A204.1 (cell line): ENCODE measurements at regions not wholly inside any gene's neighbourhood (a gene's known extent, or its start where the extent isn't known, plus 50 kb on each side); places are given as distances from the start of the nearest gene placed in this dataset.
"Not testable (repeated sequence)": the region's sequence is repeated elsewhere in the genome, so short reads cannot be mapped to it uniquely, and the experiment has no call there.

Source experiments
- FAIRE-seq: peaks from 2 replicates; lab custom pipeline; 2012; peaks lifted over from hg19 to GRCh38; lab: Jason Lieb, UNC

- FAIRE-seq = no peak
These were observed 900.7 kb downstream of the UQCRFS1 start for GRCh38 chr19:28312269-28312668.

- FAIRE-seq = not testable (repeated sequence)
These were observed 902.1 kb downstream of the UQCRFS1 start for GRCh38 chr19:28310829-28311228.

- FAIRE-seq = no peak
These were observed 903.9 kb downstream of the UQCRFS1 start for GRCh38 chr19:28309070-28309469.

- FAIRE-seq = no peak
These were observed 905.0 kb downstream of the UQCRFS1 start for GRCh38 chr19:28307963-28308362.

GRCh38 chr19:28307487-28307886 is 905.5 kb downstream of the UQCRFS1 start:
- no peak for FAIRE-seq

- FAIRE-seq = no peak
These were observed 907.4 kb downstream of the UQCRFS1 start for GRCh38 chr19:28305513-28305912.

- FAIRE-seq = no peak
These were observed 909.4 kb downstream of the UQCRFS1 start for GRCh38 chr19:28303502-28303901.

- no peak for FAIRE-seq
These were observed 911.0 kb downstream of the UQCRFS1 start for GRCh38 chr19:28301961-28302360.

GRCh38 chr19:28301463-28301862 is 911.5 kb downstream of the UQCRFS1 start:
- FAIRE-seq = no peak

- FAIRE-seq = no peak
These were observed 913.3 kb downstream of the UQCRFS1 start for GRCh38 chr19:28299649-28300048.

- no peak for FAIRE-seq
These were observed 915.3 kb downstream of the UQCRFS1 start for GRCh38 chr19:28297586-28298157.

- FAIRE-seq = no peak
These were observed 915.9 kb downstream of the UQCRFS1 start for GRCh38 chr19:28297036-28297435.

GRCh38 chr19:28296506-28296905 is 916.4 kb downstream of the UQCRFS1 start:
- FAIRE-seq = no peak

GRCh38 chr19:28294975-28295374 is 918.0 kb downstream of the UQCRFS1 start:
- FAIRE-seq = not testable (repeated sequence)

- no peak for FAIRE-seq
These were observed 918.6 kb downstream of the UQCRFS1 start for GRCh38 chr19:28294395-28294794.

GRCh38 chr19:28293685-28294084 is 919.3 kb downstream of the UQCRFS1 start:
- no peak for FAIRE-seq

- FAIRE-seq = no peak
These were observed 920.0 kb downstream of the UQCRFS1 start for GRCh38 chr19:28292822-28293500.

GRCh38 chr19:28291874-28292273 is 921.1 kb downstream of the UQCRFS1 start:
- FAIRE-seq = no peak

- no peak for FAIRE-seq
These were observed 921.8 kb downstream of the UQCRFS1 start for GRCh38 chr19:28290963-28291657.

- no peak for FAIRE-seq
These were observed 923.5 kb downstream of the UQCRFS1 start for GRCh38 chr19:28289295-28290063.

GRCh38 chr19:28288572-28289264 is 924.2 kb downstream of the UQCRFS1 start:
- no peak for FAIRE-seq

- no peak for FAIRE-seq
These were observed 927.0 kb downstream of the UQCRFS1 start for GRCh38 chr19:28285917-28286316.
